Astrocyte (in vitro differentiated cells and primary cell): ENCODE measurements at regions not wholly inside any gene's neighbourhood (a gene's known extent, or its start where the extent isn't known, plus 50 kb on each side); places are given as distances from the start of the nearest gene placed in this dataset.
"Not testable (repeated sequence)": the region's sequence is repeated elsewhere in the genome, so short reads cannot be mapped to it uniquely, and the experiment has no call there.

Experiments used
- CTCF ChIP-seq: IDR thresholded peaks from 2 replicates; pipeline ENCODE4 v1.5.1; 2011; ENCODE audit warnings: low read depth, mild to moderate bottlenecking, inconsistent platforms, low read length, moderate library complexity; ENCODE audit not compliant: insufficient read depth
- EZH2 ChIP-seq: IDR thresholded peaks from 2 replicates; pipeline ENCODE4 v1.6.1; 2012; ENCODE audit warnings: mild to moderate bottlenecking, low read length, inconsistent platforms; ENCODE audit not compliant: insufficient read depth

GRCh38 chr2:87417742-87418567 is 329.9 kb upstream of the PLGLB2 start:
- not testable (repeated sequence) for TF ChIP-seq EZH2, CTCF
